HEK293 (cell line): ENCODE measurements at regions not wholly inside any gene's neighbourhood (a gene's known extent, or its start where the extent isn't known, plus 50 kb on each side); places are given as distances from the start of the nearest gene placed in this dataset.

Source experiments
- EGR2 ChIP-seq: fragments of 450-650 bp; formaldehyde crosslinking; IDR thresholded peaks from 2 replicates; pipeline ENCODE4 v1.5.1; 2016; ENCODE audit warnings: low read depth, missing biosample characterization, missing genetic modification characterization
- OVOL3 ChIP-seq: fragments of 450-650 bp; formaldehyde crosslinking; IDR thresholded peaks from 2 replicates; pipeline ENCODE4 v1.5.1; 2016; ENCODE audit warnings: missing biosample characterization, missing genetic modification characterization
- SP3 ChIP-seq: fragments of 450-650 bp; formaldehyde crosslinking; IDR thresholded peaks from 2 replicates; pipeline ENCODE4 v1.5.1; 2016; ENCODE audit warnings: missing biosample characterization, missing genetic modification characterization
- TCF7L2 ChIP-seq: IDR thresholded peaks from 2 replicates; pipeline ENCODE4 v1.6.1; 2011; ENCODE audit warnings: low read depth, mild to moderate bottlenecking, inconsistent platforms, low read length, moderate library complexity, borderline replicate concordance
- ZBTB8A ChIP-seq: fragments of 450-650 bp; formaldehyde crosslinking; IDR thresholded peaks from 2 replicates; pipeline ENCODE4 v1.5.1; 2016; ENCODE audit warnings: missing biosample characterization, missing genetic modification characterization
- ZNF792 ChIP-seq: fragments of 450-650 bp; formaldehyde crosslinking; IDR thresholded peaks from 2 replicates; pipeline ENCODE4 v1.5.1; 2016; ENCODE audit warnings: missing biosample characterization, missing genetic modification characterization
- TF ChIP-seq, protein P1 (sequence below): fragments of 450-650 bp; formaldehyde crosslinking; IDR thresholded peaks from 2 replicates; pipeline ENCODE4 v1.5.1; 2016; ENCODE audit warnings: missing biosample characterization, missing genetic modification characterization
- TF ChIP-seq, protein P2 (sequence below): fragments of 450-650 bp; formaldehyde crosslinking; IDR thresholded peaks from 2 replicates; pipeline ENCODE4 v1.5.1; 2016; ENCODE audit warnings: missing biosample characterization, missing genetic modification characterization, low read depth

DNA sequence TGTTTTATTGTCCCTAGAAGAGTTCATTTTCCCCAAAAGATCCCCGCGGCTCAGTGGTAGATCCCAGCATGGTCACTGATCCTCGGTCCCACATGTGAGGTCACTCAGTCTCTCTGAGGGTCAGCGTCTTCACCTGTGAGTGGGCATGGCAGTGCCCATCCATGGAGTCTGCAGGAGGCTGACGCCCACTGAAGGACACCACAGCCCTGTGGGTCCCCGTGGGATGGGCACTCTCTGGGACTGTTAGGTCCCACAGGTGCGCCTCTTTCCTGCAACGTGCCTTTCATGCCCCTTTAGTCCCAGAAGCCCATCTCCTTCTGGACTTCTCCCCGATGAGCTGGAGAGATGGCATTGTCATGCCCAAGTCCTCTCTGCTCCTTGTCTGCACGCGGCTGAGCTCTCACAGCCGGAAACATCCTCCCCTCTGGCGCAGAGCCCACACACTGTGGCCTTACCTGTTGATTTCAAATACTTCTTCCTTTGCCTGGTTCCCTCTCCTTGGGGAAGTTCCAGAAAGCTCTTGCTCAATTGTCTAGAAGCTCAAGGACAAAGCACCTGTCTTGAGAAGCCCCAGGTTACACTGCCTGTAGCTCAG, 75.9 kb downstream of the PTGR3 start:
- TF ChIP-seq SP3 (tag by site-specific recombination) (no peak), ZNF792 (tag by site-specific recombination) (no peak), EGR2 (tag by site-specific recombination) (no peak), TCF7L2 (no peak), OVOL3 (no peak), ZBTB8A (tag by site-specific recombination) (no peak)
- TF ChIP-seq, protein P1, sequence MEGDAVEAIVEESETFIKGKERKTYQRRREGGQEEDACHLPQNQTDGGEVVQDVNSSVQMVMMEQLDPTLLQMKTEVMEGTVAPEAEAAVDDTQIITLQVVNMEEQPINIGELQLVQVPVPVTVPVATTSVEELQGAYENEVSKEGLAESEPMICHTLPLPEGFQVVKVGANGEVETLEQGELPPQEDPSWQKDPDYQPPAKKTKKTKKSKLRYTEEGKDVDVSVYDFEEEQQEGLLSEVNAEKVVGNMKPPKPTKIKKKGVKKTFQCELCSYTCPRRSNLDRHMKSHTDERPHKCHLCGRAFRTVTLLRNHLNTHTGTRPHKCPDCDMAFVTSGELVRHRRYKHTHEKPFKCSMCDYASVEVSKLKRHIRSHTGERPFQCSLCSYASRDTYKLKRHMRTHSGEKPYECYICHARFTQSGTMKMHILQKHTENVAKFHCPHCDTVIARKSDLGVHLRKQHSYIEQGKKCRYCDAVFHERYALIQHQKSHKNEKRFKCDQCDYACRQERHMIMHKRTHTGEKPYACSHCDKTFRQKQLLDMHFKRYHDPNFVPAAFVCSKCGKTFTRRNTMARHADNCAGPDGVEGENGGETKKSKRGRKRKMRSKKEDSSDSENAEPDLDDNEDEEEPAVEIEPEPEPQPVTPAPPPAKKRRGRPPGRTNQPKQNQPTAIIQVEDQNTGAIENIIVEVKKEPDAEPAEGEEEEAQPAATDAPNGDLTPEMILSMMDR = no peak
- TF ChIP-seq, protein P2, sequence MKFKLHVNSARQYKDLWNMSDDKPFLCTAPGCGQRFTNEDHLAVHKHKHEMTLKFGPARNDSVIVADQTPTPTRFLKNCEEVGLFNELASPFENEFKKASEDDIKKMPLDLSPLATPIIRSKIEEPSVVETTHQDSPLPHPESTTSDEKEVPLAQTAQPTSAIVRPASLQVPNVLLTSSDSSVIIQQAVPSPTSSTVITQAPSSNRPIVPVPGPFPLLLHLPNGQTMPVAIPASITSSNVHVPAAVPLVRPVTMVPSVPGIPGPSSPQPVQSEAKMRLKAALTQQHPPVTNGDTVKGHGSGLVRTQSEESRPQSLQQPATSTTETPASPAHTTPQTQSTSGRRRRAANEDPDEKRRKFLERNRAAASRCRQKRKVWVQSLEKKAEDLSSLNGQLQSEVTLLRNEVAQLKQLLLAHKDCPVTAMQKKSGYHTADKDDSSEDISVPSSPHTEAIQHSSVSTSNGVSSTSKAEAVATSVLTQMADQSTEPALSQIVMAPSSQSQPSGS (tag by site-specific recombination) = no peak
